SK-N-SH (cell line): ENCODE measurements at regions not wholly inside any gene's neighbourhood (a gene's known extent, or its start where the extent isn't known, plus 50 kb on each side); places are given as distances from the start of the nearest gene placed in this dataset.

Source experiments
- CHD2 ChIP-seq: fragments of 150-350 bp; IDR thresholded peaks from 2 replicates; pipeline ENCODE4 v1.6.1; 2018; ENCODE audit warnings: low read length; ENCODE audit not compliant: partially characterized antibody
- CTCF ChIP-seq: fragments of 200-600 bp; sonication (generic); IDR thresholded peaks from 2 replicates; pipeline ENCODE4 v1.6.1; 2017; ENCODE audit warnings: antibody characterized with exemption, mild to moderate bottlenecking, moderate library complexity
- MAX ChIP-seq: IDR thresholded peaks from 2 replicates; pipeline ENCODE4 v1.4.0; 2012; ENCODE audit warnings: low read depth
- MXI1 ChIP-seq: IDR thresholded peaks from 2 replicates; pipeline ENCODE4 v1.6.1; 2012; ENCODE audit warnings: mild to moderate bottlenecking, low read depth, low read length, improper control_type of control experiment
- NRF1 ChIP-seq: IDR thresholded peaks from 2 replicates; pipeline ENCODE4 v1.6.1; 2012; ENCODE audit warnings: low read depth, mild to moderate bottlenecking, low read length
- PBX3 ChIP-seq: IDR thresholded peaks from 2 replicates; pipeline ENCODE4; 2012
- POLR2AphosphoS5 ChIP-seq: IDR thresholded peaks from 2 replicates; pipeline ENCODE4 v1.6.1; 2012; ENCODE audit warnings: low read depth, low read length
- RAD21 ChIP-seq: IDR thresholded peaks from 2 replicates; pipeline ENCODE4 v1.6.1; 2012; ENCODE audit warnings: mild to moderate bottlenecking, low read length
- REST ChIP-seq: IDR thresholded peaks from 2 replicates; pipeline ENCODE4 v1.6.1; 2012; ENCODE audit warnings: mild to moderate bottlenecking, low read depth, low read length, moderate library complexity
- RXRA ChIP-seq: IDR thresholded peaks from 2 replicates; pipeline ENCODE4 v1.4.0; 2012; ENCODE audit warnings: low read depth, mild to moderate bottlenecking, borderline replicate concordance
- SIN3A ChIP-seq: IDR thresholded peaks from 2 replicates; pipeline ENCODE4 v1.6.1; 2012; ENCODE audit warnings: low read depth, mild to moderate bottlenecking, low read length, moderate library complexity, borderline replicate concordance
- SMC3 ChIP-seq: IDR thresholded peaks from 2 replicates; pipeline ENCODE4 v1.6.1; 2012; ENCODE audit warnings: low read depth, low read length, improper control_type of control experiment

GRCh38 chr18:77397617-77398016 is 148.0 kb downstream of the GALR1 start:
- TF ChIP-seq REST (no peak), MAX (no peak), CTCF (no peak), POLR2AphosphoS5 (no peak), RXRA (no peak), MXI1 (no peak), CHD2 (no peak), SIN3A (no peak), RAD21 (no peak), SMC3 (no peak), PBX3 (no peak), NRF1 (no peak)
